GM12872 (cell line): ENCODE measurements at regions not wholly inside any gene's neighbourhood (a gene's known extent, or its start where the extent isn't known, plus 50 kb on each side); places are given as distances from the start of the nearest gene placed in this dataset.

Source experiments
- CTCF ChIP-seq: IDR thresholded peaks from 3 replicates; pipeline ENCODE4 v1.5.1; 2011; ENCODE audit warnings: low read depth, mild to moderate bottlenecking, low read length, moderate library complexity; ENCODE audit not compliant: insufficient read depth

- TF ChIP-seq CTCF: no peak
These were observed 156.1 kb downstream of the DKK1 start for GRCh38 chr10:52469970-52470705.

- TF ChIP-seq CTCF: no peak
These were observed 158.5 kb downstream of the DKK1 start for GRCh38 chr10:52472406-52473146.

GRCh38 chr10:52474265-52474664, 160.2 kb downstream of the DKK1 start:
- no peak for TF ChIP-seq CTCF

GRCh38 chr10:52477305-52477704, 163.2 kb downstream of the DKK1 start:
- TF ChIP-seq CTCF: no peak

- TF ChIP-seq CTCF: no peak
These were observed 165.5 kb downstream of the DKK1 start for GRCh38 chr10:52479567-52479966.

- TF ChIP-seq CTCF: no peak
These were observed 168.0 kb downstream of the DKK1 start for GRCh38 chr10:52481986-52482555.

- no peak for TF ChIP-seq CTCF
These were observed 169.5 kb downstream of the DKK1 start for GRCh38 chr10:52483587-52483986.
